SK-N-SH treated with all-trans-retinoic acid at 6 μM for 48 hours (cell line): ENCODE measurements at regions not wholly inside any gene's neighbourhood (a gene's known extent, or its start where the extent isn't known, plus 50 kb on each side); places are given as distances from the start of the nearest gene placed in this dataset.

ENCODE experiments used
- ATAC-seq: fragments of 200-7000 bp; cut with Tn5 transposase; 3 replicates; pipeline ENCODE4 v1.9.1; 2020; ENCODE audit warnings: mild to moderate bottlenecking, moderate library complexity
- ARNTL ChIP-seq: fragments of 450-650 bp; formaldehyde crosslinking; IDR thresholded peaks from 2 replicates; pipeline ENCODE4 v1.5.0; 2020; ENCODE audit warnings: low read depth, mild to moderate bottlenecking, moderate library complexity, borderline replicate concordance
- BACH2 ChIP-seq: fragments of 250-450 bp; sonication (Bioruptor Pico); IDR thresholded peaks from 2 replicates; pipeline ENCODE4 v1.9.0; 2021; ENCODE audit warnings: mild to moderate bottlenecking, borderline replicate concordance
- CSDC2 ChIP-seq: fragments of 250-450 bp; sonication (Bioruptor Pico); IDR thresholded peaks from 2 replicates; pipeline ENCODE4 v1.5.0; 2020; ENCODE audit warnings: mild to moderate bottlenecking, moderate library complexity
- GLIS3 ChIP-seq: fragments of 250-450 bp; sonication (Bioruptor Pico); IDR thresholded peaks from 2 replicates; pipeline ENCODE4 v1.5.0; 2020; ENCODE audit warnings: mild to moderate bottlenecking, moderate library complexity
- ISL1 ChIP-seq: fragments of 250-450 bp; sonication (Bioruptor Pico); IDR thresholded peaks from 2 replicates; pipeline ENCODE4 v2.1.2; 2022; ENCODE audit warnings: mild to moderate bottlenecking, moderate library complexity
- OSR1 ChIP-seq: fragments of 250-450 bp; sonication (Bioruptor Pico); IDR thresholded peaks from 2 replicates; pipeline ENCODE4 v1.8.0; 2022; ENCODE audit warnings: moderate library complexity, mild to moderate bottlenecking, inconsistent platforms
- PPARA ChIP-seq: fragments of 250-450 bp; sonication (Bioruptor Pico); IDR thresholded peaks from 2 replicates; pipeline ENCODE4 v1.5.0; 2020; ENCODE audit warnings: mild to moderate bottlenecking, borderline replicate concordance
- RARB ChIP-seq: fragments of 250-450 bp; sonication (Bioruptor Pico); IDR thresholded peaks from 2 replicates; pipeline ENCODE4 v1.8.0; 2021; ENCODE audit warnings: mild to moderate bottlenecking, moderate library complexity
- SNAI2 ChIP-seq: fragments of 250-450 bp; sonication (Bioruptor Pico); IDR thresholded peaks from 2 replicates; pipeline ENCODE4 v1.5.0; 2020; ENCODE audit warnings: mild to moderate bottlenecking, moderate library complexity
- TCF4 ChIP-seq: fragments of 250-450 bp; sonication (Bioruptor Pico); IDR thresholded peaks from 2 replicates; pipeline ENCODE4 v1.8.0; 2021; ENCODE audit warnings: mild to moderate bottlenecking, moderate library complexity, borderline replicate concordance
- TOX ChIP-seq: fragments of 250-450 bp; sonication (Bioruptor Pico); IDR thresholded peaks from 2 replicates; pipeline ENCODE4 v1.8.0; 2021; ENCODE audit warnings: mild to moderate bottlenecking, moderate library complexity, borderline replicate concordance
- ZC3H10 ChIP-seq: fragments of 250-450 bp; sonication (Bioruptor Pico); IDR thresholded peaks from 2 replicates; pipeline ENCODE4 v1.5.1; 2021; ENCODE audit warnings: mild to moderate bottlenecking, moderate library complexity
- ZFP30 ChIP-seq: fragments of 450-650 bp; formaldehyde crosslinking; IDR thresholded peaks from 2 replicates; pipeline ENCODE4 v1.5.0; 2022; ENCODE audit warnings: mild to moderate bottlenecking, moderate library complexity
- ZNF565 ChIP-seq: fragments of 450-650 bp; formaldehyde crosslinking; conservative IDR thresholded peaks from 2 replicates; pipeline ENCODE4 v1.5.0; 2020; ENCODE audit warnings: low read depth, mild to moderate bottlenecking, moderate library complexity
- ZNF8 ChIP-seq: fragments of 450-650 bp; formaldehyde crosslinking; IDR thresholded peaks from 2 replicates; pipeline ENCODE4 v1.5.0; 2020; ENCODE audit warnings: mild to moderate bottlenecking, moderate library complexity
- TF ChIP-seq, protein P1 (sequence below): fragments of 250-450 bp; sonication (Bioruptor Pico); IDR thresholded peaks from 2 replicates; pipeline ENCODE4 v1.8.0; 2020; ENCODE audit warnings: mild to moderate bottlenecking, moderate library complexity, borderline replicate concordance
- TF ChIP-seq, protein P2 (sequence below): fragments of 250-450 bp; sonication (Bioruptor Pico); IDR thresholded peaks from 2 replicates; pipeline ENCODE4 v1.5.0; 2020; ENCODE audit warnings: mild to moderate bottlenecking, moderate library complexity
- TF ChIP-seq, protein P3 (sequence below): fragments of 250-450 bp; sonication (Bioruptor Pico); IDR thresholded peaks from 2 replicates; pipeline ENCODE4 v1.5.1; 2021; ENCODE audit warnings: mild to moderate bottlenecking, moderate library complexity
- TF ChIP-seq, protein P4 (sequence below): fragments of 250-450 bp; sonication (Bioruptor Pico); IDR thresholded peaks from 2 replicates; pipeline ENCODE4 v1.5.1; 2020; ENCODE audit warnings: low read depth, mild to moderate bottlenecking, moderate library complexity
- TF ChIP-seq, protein P5 (sequence below): fragments of 250-450 bp; sonication (Bioruptor Pico); IDR thresholded peaks from 2 replicates; pipeline ENCODE4 v1.8.0; 2021; ENCODE audit warnings: low read depth, mild to moderate bottlenecking, moderate library complexity, borderline replicate concordance

DNA sequence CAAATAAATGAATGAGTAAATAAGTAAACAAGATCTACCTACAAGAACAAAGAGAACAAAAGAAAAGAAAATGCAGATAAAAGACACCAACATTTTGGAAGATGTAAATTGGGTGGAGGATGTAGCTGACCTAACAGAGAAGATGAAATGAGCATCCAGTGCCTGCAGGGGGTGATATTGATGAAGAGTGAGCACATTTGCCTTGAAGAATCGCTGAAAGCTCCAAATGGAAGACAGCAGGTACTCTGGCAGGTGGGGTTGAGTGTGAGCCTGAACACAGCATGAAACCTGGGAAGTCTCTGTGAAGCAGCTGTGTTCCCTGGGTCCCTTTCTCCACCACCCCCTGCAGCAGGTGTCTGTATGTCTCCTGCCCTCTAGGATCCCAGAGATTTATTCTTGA lies 125.6 kb downstream of the NXNL2 start (continued):
- TF ChIP-seq SNAI2 (CRISPR knock-in tag) (no peak), ZFP30 (CRISPR knock-in tag) (no peak)

DNA sequence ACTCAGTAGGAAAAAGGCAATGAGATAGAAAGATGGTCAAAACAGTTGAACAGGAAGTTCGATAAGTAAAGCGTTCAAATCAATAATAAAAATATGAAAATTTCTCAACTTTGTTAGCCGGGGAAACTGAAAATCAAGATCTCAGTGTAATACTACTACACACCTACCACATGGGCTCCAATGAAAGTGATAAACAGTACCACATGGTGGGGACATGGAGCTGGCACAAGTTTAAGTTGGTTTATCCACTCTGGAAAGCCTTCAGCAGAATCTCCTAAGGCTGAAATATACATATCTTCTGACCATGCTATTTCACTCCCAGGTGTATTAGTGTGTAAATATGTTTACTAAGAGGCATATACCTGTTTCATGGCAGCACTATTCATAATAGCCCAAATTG lies 126.8 kb downstream of the NXNL2 start:
- no peak for TF ChIP-seq RARB (CRISPR knock-in tag)
- no peak for TF ChIP-seq ZNF565 (CRISPR knock-in tag)
- no peak for TF ChIP-seq OSR1 (CRISPR knock-in tag)
- no peak for TF ChIP-seq ZNF8
- TF ChIP-seq, protein P1, sequence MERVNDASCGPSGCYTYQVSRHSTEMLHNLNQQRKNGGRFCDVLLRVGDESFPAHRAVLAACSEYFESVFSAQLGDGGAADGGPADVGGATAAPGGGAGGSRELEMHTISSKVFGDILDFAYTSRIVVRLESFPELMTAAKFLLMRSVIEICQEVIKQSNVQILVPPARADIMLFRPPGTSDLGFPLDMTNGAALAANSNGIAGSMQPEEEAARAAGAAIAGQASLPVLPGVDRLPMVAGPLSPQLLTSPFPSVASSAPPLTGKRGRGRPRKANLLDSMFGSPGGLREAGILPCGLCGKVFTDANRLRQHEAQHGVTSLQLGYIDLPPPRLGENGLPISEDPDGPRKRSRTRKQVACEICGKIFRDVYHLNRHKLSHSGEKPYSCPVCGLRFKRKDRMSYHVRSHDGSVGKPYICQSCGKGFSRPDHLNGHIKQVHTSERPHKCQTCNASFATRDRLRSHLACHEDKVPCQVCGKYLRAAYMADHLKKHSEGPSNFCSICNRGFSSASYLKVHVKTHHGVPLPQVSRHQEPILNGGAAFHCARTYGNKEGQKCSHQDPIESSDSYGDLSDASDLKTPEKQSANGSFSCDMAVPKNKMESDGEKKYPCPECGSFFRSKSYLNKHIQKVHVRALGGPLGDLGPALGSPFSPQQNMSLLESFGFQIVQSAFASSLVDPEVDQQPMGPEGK, result no peak
- no peak for TF ChIP-seq ISL1 (CRISPR knock-in tag)
- TF ChIP-seq, protein P2, sequence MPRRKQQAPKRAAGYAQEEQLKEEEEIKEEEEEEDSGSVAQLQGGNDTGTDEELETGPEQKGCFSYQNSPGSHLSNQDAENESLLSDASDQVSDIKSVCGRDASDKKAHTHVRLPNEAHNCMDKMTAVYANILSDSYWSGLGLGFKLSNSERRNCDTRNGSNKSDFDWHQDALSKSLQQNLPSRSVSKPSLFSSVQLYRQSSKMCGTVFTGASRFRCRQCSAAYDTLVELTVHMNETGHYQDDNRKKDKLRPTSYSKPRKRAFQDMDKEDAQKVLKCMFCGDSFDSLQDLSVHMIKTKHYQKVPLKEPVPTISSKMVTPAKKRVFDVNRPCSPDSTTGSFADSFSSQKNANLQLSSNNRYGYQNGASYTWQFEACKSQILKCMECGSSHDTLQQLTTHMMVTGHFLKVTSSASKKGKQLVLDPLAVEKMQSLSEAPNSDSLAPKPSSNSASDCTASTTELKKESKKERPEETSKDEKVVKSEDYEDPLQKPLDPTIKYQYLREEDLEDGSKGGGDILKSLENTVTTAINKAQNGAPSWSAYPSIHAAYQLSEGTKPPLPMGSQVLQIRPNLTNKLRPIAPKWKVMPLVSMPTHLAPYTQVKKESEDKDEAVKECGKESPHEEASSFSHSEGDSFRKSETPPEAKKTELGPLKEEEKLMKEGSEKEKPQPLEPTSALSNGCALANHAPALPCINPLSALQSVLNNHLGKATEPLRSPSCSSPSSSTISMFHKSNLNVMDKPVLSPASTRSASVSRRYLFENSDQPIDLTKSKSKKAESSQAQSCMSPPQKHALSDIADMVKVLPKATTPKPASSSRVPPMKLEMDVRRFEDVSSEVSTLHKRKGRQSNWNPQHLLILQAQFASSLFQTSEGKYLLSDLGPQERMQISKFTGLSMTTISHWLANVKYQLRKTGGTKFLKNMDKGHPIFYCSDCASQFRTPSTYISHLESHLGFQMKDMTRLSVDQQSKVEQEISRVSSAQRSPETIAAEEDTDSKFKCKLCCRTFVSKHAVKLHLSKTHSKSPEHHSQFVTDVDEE (CRISPR knock-in tag), result no peak
- TF ChIP-seq PPARA, result no peak
- TF ChIP-seq, protein P3, sequence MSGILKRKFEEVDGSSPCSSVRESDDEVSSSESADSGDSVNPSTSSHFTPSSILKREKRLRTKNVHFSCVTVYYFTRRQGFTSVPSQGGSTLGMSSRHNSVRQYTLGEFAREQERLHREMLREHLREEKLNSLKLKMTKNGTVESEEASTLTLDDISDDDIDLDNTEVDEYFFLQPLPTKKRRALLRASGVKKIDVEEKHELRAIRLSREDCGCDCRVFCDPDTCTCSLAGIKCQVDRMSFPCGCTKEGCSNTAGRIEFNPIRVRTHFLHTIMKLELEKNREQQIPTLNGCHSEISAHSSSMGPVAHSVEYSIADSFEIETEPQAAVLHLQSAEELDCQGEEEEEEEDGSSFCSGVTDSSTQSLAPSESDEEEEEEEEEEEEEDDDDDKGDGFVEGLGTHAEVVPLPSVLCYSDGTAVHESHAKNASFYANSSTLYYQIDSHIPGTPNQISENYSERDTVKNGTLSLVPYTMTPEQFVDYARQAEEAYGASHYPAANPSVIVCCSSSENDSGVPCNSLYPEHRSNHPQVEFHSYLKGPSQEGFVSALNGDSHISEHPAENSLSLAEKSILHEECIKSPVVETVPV, result no peak
- no peak for TF ChIP-seq ZC3H10 (CRISPR knock-in tag)
- no peak for TF ChIP-seq GLIS3 (CRISPR knock-in tag)
- no peak for TF ChIP-seq TCF4 (CRISPR knock-in tag)
- TF ChIP-seq BACH2, result no peak
- TF ChIP-seq, protein P4, sequence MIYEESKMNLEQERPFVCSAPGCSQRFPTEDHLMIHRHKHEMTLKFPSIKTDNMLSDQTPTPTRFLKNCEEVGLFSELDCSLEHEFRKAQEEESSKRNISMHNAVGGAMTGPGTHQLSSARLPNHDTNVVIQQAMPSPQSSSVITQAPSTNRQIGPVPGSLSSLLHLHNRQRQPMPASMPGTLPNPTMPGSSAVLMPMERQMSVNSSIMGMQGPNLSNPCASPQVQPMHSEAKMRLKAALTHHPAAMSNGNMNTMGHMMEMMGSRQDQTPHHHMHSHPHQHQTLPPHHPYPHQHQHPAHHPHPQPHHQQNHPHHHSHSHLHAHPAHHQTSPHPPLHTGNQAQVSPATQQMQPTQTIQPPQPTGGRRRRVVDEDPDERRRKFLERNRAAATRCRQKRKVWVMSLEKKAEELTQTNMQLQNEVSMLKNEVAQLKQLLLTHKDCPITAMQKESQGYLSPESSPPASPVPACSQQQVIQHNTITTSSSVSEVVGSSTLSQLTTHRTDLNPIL, result no peak
- no peak for TF ChIP-seq TOX (CRISPR knock-in tag)
- TF ChIP-seq, protein P5, sequence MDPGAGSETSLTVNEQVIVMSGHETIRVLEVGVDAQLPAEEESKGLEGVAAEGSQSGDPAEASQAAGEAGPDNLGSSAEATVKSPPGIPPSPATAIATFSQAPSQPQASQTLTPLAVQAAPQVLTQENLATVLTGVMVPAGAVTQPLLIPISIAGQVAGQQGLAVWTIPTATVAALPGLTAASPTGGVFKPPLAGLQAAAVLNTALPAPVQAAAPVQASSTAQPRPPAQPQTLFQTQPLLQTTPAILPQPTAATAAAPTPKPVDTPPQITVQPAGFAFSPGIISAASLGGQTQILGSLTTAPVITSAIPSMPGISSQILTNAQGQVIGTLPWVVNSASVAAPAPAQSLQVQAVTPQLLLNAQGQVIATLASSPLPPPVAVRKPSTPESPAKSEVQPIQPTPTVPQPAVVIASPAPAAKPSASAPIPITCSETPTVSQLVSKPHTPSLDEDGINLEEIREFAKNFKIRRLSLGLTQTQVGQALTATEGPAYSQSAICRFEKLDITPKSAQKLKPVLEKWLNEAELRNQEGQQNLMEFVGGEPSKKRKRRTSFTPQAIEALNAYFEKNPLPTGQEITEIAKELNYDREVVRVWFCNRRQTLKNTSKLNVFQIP (CRISPR knock-in tag), result no peak
- TF ChIP-seq ARNTL, result no peak
- no peak for TF ChIP-seq CSDC2
- no peak for TF ChIP-seq ZFP30 (CRISPR knock-in tag)
- TF ChIP-seq, all 23 proteins: peak for 0
- 0 out of 3 replicates have a peak, but pooled peaks have one; percentile 43 for ATAC-seq

DNA sequence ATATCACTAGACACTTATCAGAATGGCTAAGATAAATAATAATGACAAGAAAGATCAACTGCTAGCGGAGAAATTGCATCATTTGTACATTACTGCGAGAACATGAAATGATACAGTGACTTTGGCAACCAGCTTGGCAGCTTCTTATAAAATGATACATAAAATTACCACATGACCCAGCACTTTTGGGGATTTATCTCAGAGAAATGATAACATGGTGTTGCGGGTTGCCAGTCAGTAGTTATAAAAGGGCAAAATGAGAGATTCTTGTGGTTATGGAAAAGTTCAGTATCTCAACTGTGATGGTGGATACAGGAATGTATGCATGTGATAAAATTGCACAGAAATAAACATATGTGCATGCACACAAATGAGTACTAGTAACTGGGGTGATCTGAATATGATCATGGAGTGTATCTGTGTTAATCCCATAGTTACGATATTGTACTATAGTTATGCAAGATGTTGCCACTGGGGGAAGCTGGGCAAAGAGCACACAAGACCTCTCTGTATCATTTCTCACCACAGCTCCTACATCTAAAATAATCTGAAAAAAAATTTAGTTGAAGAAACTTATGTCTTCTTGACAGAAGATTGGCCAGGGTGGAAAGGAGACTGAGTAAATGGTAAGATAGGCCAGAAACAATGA lies 128.9 kb downstream of the NXNL2 start:
- TF ChIP-seq ARNTL (no peak), ISL1 (CRISPR knock-in tag) (0 out of 2 replicates have a peak, but pooled peaks have one; percentile 10), OSR1 (CRISPR knock-in tag) (no peak)
- no peak for ATAC-seq

DNA sequence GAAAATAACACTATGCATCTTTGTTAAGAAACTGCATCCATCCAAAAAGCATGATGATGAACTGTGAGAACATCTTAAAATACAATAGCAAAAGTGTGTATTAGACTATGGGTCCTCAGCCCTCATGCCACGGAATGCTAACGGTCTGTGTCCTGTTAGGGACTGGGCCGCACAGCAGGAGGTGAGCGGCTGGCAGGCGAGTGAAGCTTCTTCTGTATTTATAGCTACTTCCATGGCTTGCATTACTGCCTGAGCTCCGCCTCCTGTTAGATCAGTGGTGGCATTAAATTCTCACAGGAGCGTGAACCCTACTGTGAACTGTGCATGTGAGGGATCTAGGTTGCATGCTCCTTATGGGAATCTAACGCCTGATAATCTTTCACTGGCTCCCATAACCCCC lies 129.8 kb downstream of the NXNL2 start:
- no peak for ATAC-seq
- no peak for TF ChIP-seq ZFP30 (CRISPR knock-in tag)
- TF ChIP-seq ARNTL, result no peak
- TF ChIP-seq ZNF8, result no peak
- no peak for TF ChIP-seq ZC3H10 (CRISPR knock-in tag)
- TF ChIP-seq ISL1 (CRISPR knock-in tag), result no peak
- no peak for TF ChIP-seq RARB (CRISPR knock-in tag)
- no peak for TF ChIP-seq BACH2
